H1 (cell line): ENCODE measurements at regions not wholly inside any gene's neighbourhood (a gene's known extent, or its start where the extent isn't known, plus 50 kb on each side); places are given as distances from the start of the nearest gene placed in this dataset.

ENCODE experiments used
- CTCF ChIA-PET: fragments of 300-600 bp; sonication (Branson Sonifier 250); formaldehyde crosslinking; loops from one replicate; lab custom pipeline; 2021; ENCODE audit not compliant: partially characterized antibody; lab: Charles Lee
- POLR2A ChIA-PET: fragments of 300-600 bp; sonication (Branson Sonifier 250); formaldehyde crosslinking; loops from one replicate; lab custom pipeline; 2021; ENCODE audit warnings: inconsistent platforms; ENCODE audit not compliant: partially characterized antibody; lab: Charles Lee
- DNase-seq, 2 experiments: peaks; one replicate each; pipeline versions ENCODE4 v3.0.0 to v3.0.0-alpha.2; 2010 to 2022; ENCODE audit warnings: low spot score in 2 of 2, low read depth in 1 of 2, mixed read lengths in 1 of 2
- FAIRE-seq: peaks from 2 replicates; lab custom pipeline; 2011; peaks lifted over from hg19 to GRCh38; lab: Jason Lieb, UNC
- H2AFZ ChIP-seq: 2 replicates; pipeline ENCODE4 v1.8.1; 2012; ENCODE audit warnings: low read length, inconsistent platforms
- H2AK5ac ChIP-seq: 2 replicates; pipeline ENCODE4 v1.6.1; 2013; ENCODE audit warnings: low read depth, low read length
- H2BK120ac ChIP-seq: replicated peaks from 2 replicates; pipeline ENCODE3; 2013; ENCODE audit warnings: low read depth, low read length, inconsistent platforms
- H2BK12ac ChIP-seq: 2 replicates; pipeline ENCODE4 v1.6.1; 2013; ENCODE audit warnings: low read depth, low read length
- H2BK15ac ChIP-seq: 2 replicates; pipeline ENCODE4 v1.6.1; 2013; ENCODE audit warnings: low read length
- H2BK20ac ChIP-seq: 2 replicates; pipeline ENCODE4 v1.6.1; 2013; ENCODE audit warnings: low read length
- H2BK5ac ChIP-seq: 2 replicates; pipeline ENCODE4 v1.6.1; 2013; ENCODE audit warnings: low read depth, low read length
- H3K14ac ChIP-seq: 2 replicates; pipeline ENCODE4 v1.6.1; 2013; ENCODE audit warnings: inconsistent platforms; ENCODE audit not compliant: insufficient read length
- H3K18ac ChIP-seq: 2 replicates; pipeline ENCODE4 v1.6.1; 2013; ENCODE audit warnings: low read length; ENCODE audit errors: extremely low read depth
- H3K23ac ChIP-seq: 2 replicates; pipeline ENCODE4 v1.6.1; 2013; ENCODE audit warnings: inconsistent platforms; ENCODE audit not compliant: insufficient read length
- H3K23me2 ChIP-seq: 2 replicates; pipeline ENCODE4 v1.6.1; 2013; ENCODE audit warnings: low read depth, low read length
- H3K27ac ChIP-seq: 2 replicates; pipeline ENCODE4 v1.6.1; 2011; ENCODE audit warnings: low read depth, low read length, inconsistent platforms
- H3K27me3 ChIP-seq, 4 experiments: replicated peaks in 1 of 4; 1 replicate in 1 of 4; 2 replicates in 3 of 4; pipeline versions ENCODE4 v1.6.1 to v1.8.1; 2011 to 2013; ENCODE audit warnings: low read length in 3 of 4, mild to moderate bottlenecking in 3 of 4, inconsistent platforms in 2 of 4, mixed read lengths in 2 of 4, moderate library complexity in 1 of 4; ENCODE audit not compliant: control insufficient read depth in 3 of 4, insufficient read depth in 3 of 4; ENCODE audit errors: extremely low read depth in 1 of 4
- H3K36me3 ChIP-seq, 4 experiments: 2 replicates each; pipeline versions ENCODE4 v1.6.1 to v1.8.1; 2011 to 2013; ENCODE audit warnings: mild to moderate bottlenecking in 4 of 4, low read length in 3 of 4, moderate library complexity in 2 of 4, control low read depth in 1 of 4, inconsistent platforms in 1 of 4; ENCODE audit not compliant: insufficient read depth in 4 of 4, control insufficient read depth in 2 of 4
- H3K4ac ChIP-seq: replicated peaks from 2 replicates; pipeline ENCODE3; 2013; ENCODE audit warnings: low read length, low read depth, mixed read lengths, inconsistent platforms; ENCODE audit not compliant: insufficient read length
- H3K4me1 ChIP-seq, 4 experiments: replicated peaks in 1 of 4; 1 replicate in 1 of 4; 2 replicates in 3 of 4; pipeline versions ENCODE4 v1.6.1 to v1.8.1; 2011 to 2013; ENCODE audit warnings: low read length in 3 of 4, inconsistent platforms in 2 of 4, mixed read lengths in 1 of 4; ENCODE audit not compliant: insufficient read depth in 4 of 4, control insufficient read depth in 3 of 4
- H3K4me2 ChIP-seq, 2 experiments: 2 replicates each; pipeline versions ENCODE4 v1.6.1 to v1.8.1; 2011 to 2013; ENCODE audit warnings: low read depth in 2 of 2, low read length in 2 of 2, control low read depth in 1 of 2, inconsistent platforms in 1 of 2, mild to moderate bottlenecking in 1 of 2; ENCODE audit not compliant: insufficient read depth in 1 of 2
- H3K4me3 ChIP-seq, 4 experiments: fragments of 200-600, 300-600 bp in 1 of 4; sonication (generic), shearing (Covaris generic), sonication (Bioruptor Twin) in 1 of 4; 2 replicates each; pipeline versions ENCODE4 v1.5.1 to v1.8.1; 2011 to 2016; ENCODE audit warnings: low read length in 4 of 4, low read depth in 3 of 4, control low read depth in 2 of 4, inconsistent platforms in 2 of 4, mild to moderate bottlenecking in 2 of 4, mixed read lengths in 1 of 4, moderate library complexity in 1 of 4; ENCODE audit not compliant: insufficient read depth in 2 of 4; ENCODE audit errors: extremely low read depth in 1 of 4
- H3K56ac ChIP-seq: replicated peaks from 2 replicates; pipeline ENCODE3; 2013; ENCODE audit warnings: low read depth, mild to moderate bottlenecking, mixed read lengths, low read length, inconsistent platforms; ENCODE audit not compliant: insufficient read length
- H3K79me1 ChIP-seq: 2 replicates; pipeline ENCODE4 v1.6.1; 2013; ENCODE audit warnings: low read depth, low read length, control low read depth
- H3K79me2 ChIP-seq, 2 experiments: 2 replicates each; pipeline versions ENCODE4 v1.6.1 to v1.8.1; 2012 to 2013; ENCODE audit warnings: low read length in 2 of 2, mild to moderate bottlenecking in 2 of 2, inconsistent platforms in 1 of 2; ENCODE audit not compliant: insufficient read depth in 2 of 2, control insufficient read depth in 1 of 2
- H3K9ac ChIP-seq, 4 experiments: replicated peaks in 1 of 4; 1 replicate in 1 of 4; 2 replicates in 3 of 4; pipeline versions ENCODE4 v1.6.1 to v1.8.1; 2011 to 2013; ENCODE audit warnings: low read depth in 3 of 4, low read length in 3 of 4, control low read depth in 2 of 4, mild to moderate bottlenecking in 2 of 4, moderate library complexity in 2 of 4, inconsistent platforms in 1 of 4; ENCODE audit errors: extremely low read depth in 1 of 4
- H3K9me3 ChIP-seq, 2 experiments: 2 replicates each; pipeline versions ENCODE4 v1.6.1 to v1.8.1; 2012 to 2013; ENCODE audit warnings: mild to moderate bottlenecking in 2 of 2, moderate library complexity in 2 of 2, control low read depth in 1 of 2, inconsistent platforms in 1 of 2, low read depth in 1 of 2, low read length in 1 of 2, mixed read lengths in 1 of 2; ENCODE audit not compliant: insufficient read depth in 2 of 2
- H4K20me1 ChIP-seq, 2 experiments: replicated peaks in 1 of 2; 2 replicates each; pipeline versions ENCODE3 to v1.8.1; 2011 to 2013; ENCODE audit warnings: inconsistent platforms in 2 of 2, low read length in 2 of 2, mild to moderate bottlenecking in 1 of 2; ENCODE audit not compliant: insufficient read depth in 2 of 2, control insufficient read depth in 1 of 2
- H4K5ac ChIP-seq: 2 replicates; pipeline ENCODE4 v1.6.1; 2013; ENCODE audit warnings: low read length, low read depth, mixed read lengths, inconsistent platforms; ENCODE audit not compliant: insufficient read length
- H4K8ac ChIP-seq: 2 replicates; pipeline ENCODE4 v1.8.0; 2013; ENCODE audit warnings: mild to moderate bottlenecking, moderate library complexity, low read length, inconsistent platforms; ENCODE audit not compliant: insufficient read depth; ENCODE audit errors: extremely low read depth
- H4K91ac ChIP-seq: replicated peaks from 2 replicates; pipeline ENCODE3; 2013; ENCODE audit warnings: low read length, mixed read lengths, inconsistent platforms; ENCODE audit not compliant: insufficient read length
- BRCA1 ChIP-seq: IDR thresholded peaks from 2 replicates; pipeline ENCODE4 v1.6.1; 2012; ENCODE audit warnings: low read depth, low read length, improper control_type of control experiment
- CHD1 ChIP-seq: IDR thresholded peaks from 2 replicates; pipeline ENCODE4 v1.6.1; 2012; ENCODE audit warnings: low read depth, low read length, improper control_type of control experiment
- JUND ChIP-seq: IDR thresholded peaks from 2 replicates; pipeline ENCODE4 v1.6.1; 2011; ENCODE audit warnings: mild to moderate bottlenecking, improper control_type of control experiment, low read length
- MAFK ChIP-seq: IDR thresholded peaks from 2 replicates; pipeline ENCODE4 v1.6.1; 2012; ENCODE audit warnings: low read depth, mild to moderate bottlenecking, improper control_type of control experiment, low read length
- SIRT6 ChIP-seq: IDR thresholded peaks from one replicate; pipeline ENCODE4 v1.7.1; 2012; ENCODE audit warnings: low read length, inconsistent platforms
- SP2 ChIP-seq: IDR thresholded peaks from 2 replicates; pipeline ENCODE4 v1.6.1; 2012; ENCODE audit warnings: mild to moderate bottlenecking, low read length, inconsistent platforms
- TAF7 ChIP-seq: optimal IDR thresholded peaks from 2 replicates; pipeline ENCODE3; 2011; ENCODE audit warnings: low read depth, mild to moderate bottlenecking, inconsistent platforms, low read length, moderate library complexity, borderline replicate concordance
- WGBS, 2 experiments: shearing (Covaris generic) in 1 of 2; methylation state at CpG; one replicate each; pipeline versions ENCODE4 v1.1.6 to v1.1.7; 2013 to 2015; ENCODE audit warnings: low lambda C conversion rate in 2 of 2, mixed read lengths in 2 of 2, inconsistent platforms in 1 of 2, low coverage in 1 of 2, missing lambda C conversion rate in 1 of 2; ENCODE audit not compliant: insufficient replicate concordance in 2 of 2, insufficient coverage in 1 of 2, insufficient read length in 1 of 2; ENCODE audit errors: extremely low coverage in 1 of 2, missing lambda C conversion rate in 1 of 2; 5-methylcytosine and 5-hydroxymethylcytosine counted together

DNA sequence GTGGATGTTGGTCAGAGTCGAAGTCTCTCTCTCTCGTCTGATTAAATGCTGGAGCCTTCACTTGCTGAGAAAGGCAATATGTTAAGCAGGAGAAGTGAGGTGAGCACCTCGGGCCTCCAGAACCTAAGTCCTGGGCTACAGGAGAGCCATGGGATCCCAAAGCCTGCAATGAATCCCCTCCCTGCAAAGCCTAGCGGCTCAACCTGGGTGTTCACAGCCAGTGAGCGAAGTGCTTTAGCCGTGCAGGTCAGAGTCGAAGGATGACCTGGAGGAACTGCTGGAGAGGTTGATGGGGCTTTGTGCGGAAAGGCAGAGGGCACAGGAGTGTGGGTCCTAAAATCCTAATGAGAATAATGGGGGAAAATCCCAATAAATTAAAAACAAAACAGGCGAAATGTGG, 267.8 kb downstream of the ENGASE start:
- Histone ChIP-seq H3K9me3 (0 out of 4 replicates have a peak, but pooled peaks cover 0 to 5% of the 10 kb centered on the region in 2 experiments), H2BK15ac (no peak overlapping the region), H3K4me3 (no peak overlapping the region), H3K79me1 (no peaks in the 10 kb centered on the region), H3K4ac (no peak overlapping the region), H2AFZ (no peak overlapping the region), H2BK5ac (no peak overlapping the region), H3K4me2 (no peak overlapping the region), H2BK20ac (no peak overlapping the region), H4K8ac (no peak overlapping the region), H3K79me2 (no peaks in the 10 kb centered on the region), H2BK120ac (no peak overlapping the region), H3K36me3 (no peaks in the 10 kb centered on the region), H4K5ac (no peak overlapping the region), H4K91ac (no peak overlapping the region), H3K56ac (no peak overlapping the region), H2AK5ac (no peak overlapping the region), H3K27ac (no peak overlapping the region), H4K20me1 (no peaks in the 10 kb centered on the region), H3K18ac (no peak overlapping the region), H3K23me2 (no peaks in the 10 kb centered on the region), H3K23ac (no peak overlapping the region), H3K14ac (no peak overlapping the region), H2BK12ac (no peak overlapping the region), H3K9ac (no peak overlapping the region), H3K4me1 (no peaks in the 10 kb centered on the region), H3K27me3 (no peaks in the 10 kb centered on the region)
- no peak for FAIRE-seq
- CTCF ChIA-PET, result interaction anchor here (0.6 to 1.6 kb wide), 4 partner anchors 9 to 255 kb away, joined by 3 to 6 read pairs (median 4); no protein-coding TSS in a partner anchor
- WGBS, 2 experiments, result 80% methylated on average over 9 of the region's 9 CpGs; no CpG with 5 or more reads in 1 of the 2 experiments
- POLR2A ChIA-PET, result interaction anchor here (1.2 kb wide), 1 partner anchor 152 kb away, joined by 4 read pairs; no protein-coding TSS in a partner anchor
- DNase-seq, result no peak
- TF ChIP-seq CHD1, result no peak
- TF ChIP-seq MAFK, result no peak
- no peak for TF ChIP-seq JUND
- no peak for TF ChIP-seq TAF7
- no peak for TF ChIP-seq SIRT6
- TF ChIP-seq SP2, result no peak
- TF ChIP-seq BRCA1, result no peak
